Stimulated activated CD8-positive, alpha-beta memory T cell treated with anti-CD3 and anti-CD28 coated beads, Interleukin-7, amount 100 ng/mL, for 24 hours (primary cell): ENCODE measurements at regions not wholly inside any gene's neighbourhood (a gene's known extent, or its start where the extent isn't known, plus 50 kb on each side); places are given as distances from the start of the nearest gene placed in this dataset.
"Not testable (repeated sequence)": the region's sequence is repeated elsewhere in the genome, so short reads cannot be mapped to it uniquely, and the experiment has no call there.

ENCODE experiments used
- DNase-seq: peaks from one replicate; pipeline ENCODE4 v3.0.0-alpha.2; 2020; ENCODE audit warnings: low read depth

DNA sequence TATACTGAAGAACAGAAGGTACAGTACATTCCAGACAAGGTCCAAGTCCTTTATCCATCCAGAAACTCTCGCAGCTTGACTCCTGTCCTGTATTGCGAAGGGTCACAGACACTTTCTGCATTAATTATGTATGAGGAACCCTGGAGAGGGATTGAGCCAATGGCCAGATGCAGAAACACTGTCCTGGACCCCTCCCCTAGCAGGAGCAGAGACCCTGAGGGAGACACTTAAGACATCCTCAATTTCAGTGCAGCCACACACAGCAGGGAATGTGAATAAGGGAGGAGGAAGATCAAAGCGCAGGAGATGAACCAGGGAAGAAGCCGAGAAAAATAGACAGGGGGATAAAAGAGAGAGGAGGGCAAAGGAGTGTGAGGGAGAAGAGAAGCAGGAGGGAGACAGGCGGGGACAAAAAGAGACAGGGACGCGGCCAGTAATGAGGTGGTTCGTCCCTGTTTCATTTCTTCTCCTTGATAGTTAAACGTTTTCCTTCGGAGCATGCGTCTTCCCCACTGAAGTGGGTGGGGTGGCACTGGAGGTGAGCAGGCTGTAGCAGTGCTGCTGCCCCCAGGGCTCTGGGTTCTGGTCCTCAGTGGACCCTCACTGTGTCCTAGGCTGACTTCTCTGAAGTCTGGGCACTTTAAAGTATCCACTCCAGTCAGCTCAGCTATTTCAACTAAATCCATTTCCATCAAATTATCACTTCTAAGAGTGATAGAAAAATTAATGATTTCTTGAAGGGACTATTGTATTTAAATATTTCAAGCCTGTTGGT lies 356.4 kb upstream of the NOCT start:
- DNase-seq = no peak

DNA sequence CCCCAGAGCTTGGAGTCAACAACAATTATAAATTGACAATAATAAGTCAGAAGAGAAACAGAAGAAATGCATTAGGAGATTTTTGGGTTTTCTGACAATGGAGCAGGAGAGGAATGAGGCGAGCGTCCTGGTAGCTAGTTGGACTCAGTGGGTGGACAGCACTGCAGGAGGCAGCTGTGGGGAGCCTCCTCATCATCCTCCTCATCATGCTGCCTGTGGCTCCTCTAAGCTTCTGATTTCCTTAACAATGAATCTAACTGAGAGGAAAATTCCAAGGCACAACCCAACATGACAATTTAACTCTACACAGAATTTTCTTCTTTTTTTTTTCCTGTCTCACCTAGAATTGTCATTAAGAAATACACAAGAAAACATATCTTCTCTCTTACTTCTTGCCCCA lies 357.1 kb upstream of the NOCT start:
- no peak for DNase-seq

DNA sequence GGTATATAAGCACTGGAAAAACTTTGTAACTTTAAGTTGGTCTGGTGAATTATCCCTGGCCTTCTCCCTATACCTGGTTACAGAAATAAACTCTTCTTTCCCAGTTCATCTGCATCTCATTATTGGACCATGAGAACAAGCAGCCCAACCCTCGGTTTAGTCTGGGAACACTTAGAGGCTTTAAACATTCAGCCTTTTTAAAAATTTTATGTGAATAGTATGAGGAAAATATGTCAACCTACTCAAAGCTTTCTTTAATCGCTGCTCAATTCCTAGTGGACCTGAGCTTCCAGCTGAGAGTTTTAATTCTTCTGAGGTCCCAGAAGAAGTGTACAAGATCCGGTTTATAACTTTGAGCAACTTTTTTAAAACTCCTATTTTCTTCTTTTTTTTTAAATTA lies 358.6 kb upstream of the NOCT start:
- DNase-seq = no peak

DNA sequence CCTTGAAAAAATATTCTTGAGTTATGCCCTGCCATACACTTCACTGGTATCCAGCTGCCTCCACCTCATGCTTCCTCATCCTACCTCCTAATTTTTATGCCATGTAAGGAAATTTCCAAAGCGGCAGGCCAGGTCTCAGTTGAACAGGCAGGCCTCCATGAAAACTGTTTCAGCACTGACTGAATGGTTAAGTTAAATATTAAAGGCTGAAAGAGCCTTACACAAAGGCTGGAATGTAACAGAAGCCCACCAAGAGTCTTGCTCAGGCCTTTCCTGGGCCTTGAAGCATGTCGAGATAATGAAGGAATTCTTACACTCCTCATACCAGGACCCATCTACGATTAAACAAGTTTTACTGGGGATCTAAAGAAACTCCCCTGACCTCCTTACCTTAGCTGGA lies 359.6 kb upstream of the NOCT start:
- no peak for DNase-seq

DNA sequence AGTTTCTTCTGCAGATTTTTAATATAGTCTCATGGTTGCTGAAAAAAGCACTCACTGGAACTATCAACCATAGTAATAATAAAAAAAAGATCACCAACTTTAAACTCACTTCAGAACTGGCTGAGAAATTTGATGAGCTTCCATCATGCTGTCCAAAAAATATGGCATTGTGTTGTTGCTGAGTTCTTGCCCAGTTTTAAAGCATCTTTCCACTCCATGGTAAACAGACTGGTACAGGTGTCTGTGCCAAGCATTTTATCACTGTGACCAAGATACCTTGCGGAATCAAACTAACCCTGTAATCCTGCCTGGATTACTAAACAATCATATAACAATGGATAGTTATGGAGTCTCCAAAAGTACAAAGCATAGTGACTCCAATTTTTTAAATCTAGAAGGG lies 360.3 kb upstream of the NOCT start:
- no peak for DNase-seq

DNA sequence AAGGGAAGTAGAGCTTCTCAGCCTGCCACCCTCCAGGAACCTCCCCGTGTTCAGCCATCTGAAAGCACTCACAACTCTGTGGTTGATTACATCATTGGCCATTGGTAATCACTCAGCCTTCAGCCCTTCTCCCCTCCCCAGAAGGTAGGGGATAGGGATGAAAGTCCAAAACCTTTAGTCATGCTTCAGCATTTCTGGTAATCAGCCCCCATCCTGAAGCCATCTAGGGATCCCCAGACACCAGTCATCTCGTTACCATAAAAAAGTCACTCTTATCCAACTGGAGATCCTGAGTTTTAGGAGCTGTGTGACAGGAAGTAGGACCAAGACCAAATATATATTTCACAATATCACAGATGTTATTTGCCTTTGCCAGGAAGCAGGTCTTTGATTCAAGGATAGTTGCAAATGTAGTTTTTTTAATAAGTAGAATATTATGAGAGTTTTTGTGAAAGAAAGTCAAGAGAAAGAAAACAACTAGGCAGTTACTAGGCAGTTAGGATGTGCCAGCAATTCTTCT lies 364.6 kb upstream of the NOCT start:
- no peak for DNase-seq

DNA sequence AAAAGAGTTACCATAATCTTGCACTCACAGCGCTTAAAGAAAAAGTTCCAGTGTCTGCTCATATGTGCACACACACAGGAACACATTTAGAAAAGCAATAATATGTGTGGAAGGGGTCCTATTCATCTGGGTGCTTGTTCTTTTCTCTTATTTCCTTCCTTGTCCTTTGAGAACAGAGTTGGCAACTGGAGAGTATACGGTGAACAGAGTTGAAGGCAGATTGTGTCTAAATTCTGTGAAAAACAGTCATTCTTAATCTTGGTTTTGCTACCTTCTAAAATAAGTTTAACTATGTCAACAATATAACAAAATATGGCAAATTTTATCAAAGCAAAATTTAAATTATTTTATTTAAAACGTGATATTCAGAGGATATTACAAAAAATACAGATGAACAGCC lies 365.1 kb upstream of the NOCT start:
- DNase-seq = no peak

DNA sequence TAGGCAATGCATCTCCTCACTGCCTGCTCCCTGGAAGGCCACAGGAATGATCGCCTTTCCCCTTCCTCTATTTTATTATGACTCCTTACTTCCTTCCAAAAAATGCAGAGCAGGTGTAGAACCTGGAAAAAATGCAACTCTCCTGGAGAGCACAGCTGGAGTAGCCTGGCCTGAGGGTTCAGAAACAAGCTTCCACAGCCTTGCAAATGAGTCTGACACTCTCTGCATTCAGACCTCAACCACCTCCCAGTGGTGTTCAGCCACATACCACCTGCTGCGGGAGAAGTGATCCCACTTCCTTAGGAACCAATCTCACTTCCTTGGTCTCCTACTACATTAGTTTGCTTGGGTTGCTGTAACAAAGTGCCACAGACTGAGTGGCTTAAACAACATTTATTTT lies 368.1 kb upstream of the NOCT start:
- no peak for DNase-seq

DNA sequence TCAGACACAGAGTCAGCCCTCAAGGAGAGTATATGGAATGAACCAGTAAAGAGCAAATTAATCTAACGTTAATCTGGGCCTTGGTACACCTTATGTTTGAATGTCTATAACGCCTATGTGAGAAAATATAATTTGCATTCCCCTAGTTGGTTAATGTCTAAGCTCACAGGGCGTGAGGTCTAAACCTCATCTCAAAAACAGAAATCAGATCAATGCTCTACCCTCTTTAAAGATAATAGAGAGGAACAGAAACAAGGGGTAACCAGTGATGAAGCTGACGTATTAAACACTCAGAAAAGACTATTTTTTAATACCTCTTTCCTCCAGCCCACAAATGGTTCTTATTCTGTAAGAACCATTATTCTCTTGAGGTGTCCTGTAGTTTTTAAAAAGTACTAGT lies 369.2 kb upstream of the NOCT start:
- DNase-seq = no peak

DNA sequence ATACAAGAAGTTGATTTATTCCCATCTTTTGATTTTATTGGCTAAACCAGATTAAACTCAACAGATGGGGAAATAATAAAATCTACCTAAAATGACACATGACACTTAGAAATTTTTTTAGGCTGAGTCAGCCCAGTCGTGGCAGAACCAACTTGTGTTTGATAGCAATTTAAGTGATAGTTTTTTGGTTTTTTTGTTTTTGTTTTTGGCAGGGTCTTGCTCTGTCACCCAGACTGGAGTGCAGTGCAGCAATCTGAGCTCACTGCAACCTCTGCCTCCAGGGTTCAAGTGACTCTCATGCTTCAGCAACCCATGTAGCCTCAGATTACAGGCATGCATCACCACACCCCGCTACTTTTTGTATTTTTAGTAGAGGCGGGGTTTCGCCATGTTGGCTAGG lies 370.3 kb upstream of the NOCT start:
- DNase-seq = no peak

DNA sequence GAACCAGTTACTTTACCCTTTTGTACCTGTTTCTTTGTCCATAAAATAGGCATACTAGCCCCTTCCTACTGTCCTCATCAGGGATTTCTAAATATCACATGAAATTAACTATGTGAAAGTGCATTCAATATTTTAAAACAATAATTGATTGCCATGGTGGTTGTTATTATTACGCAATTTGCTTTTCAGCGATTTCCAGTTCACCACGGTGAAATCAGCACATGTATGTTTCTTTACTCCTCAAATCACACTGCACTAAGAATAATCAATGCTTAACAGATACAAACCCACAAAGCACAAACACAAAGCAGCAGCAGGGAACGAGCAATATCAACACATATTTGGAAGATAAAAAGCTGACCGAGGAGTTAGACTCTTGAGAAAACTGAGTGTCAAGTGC lies 371.3 kb upstream of the NOCT start:
- DNase-seq = no peak

DNA sequence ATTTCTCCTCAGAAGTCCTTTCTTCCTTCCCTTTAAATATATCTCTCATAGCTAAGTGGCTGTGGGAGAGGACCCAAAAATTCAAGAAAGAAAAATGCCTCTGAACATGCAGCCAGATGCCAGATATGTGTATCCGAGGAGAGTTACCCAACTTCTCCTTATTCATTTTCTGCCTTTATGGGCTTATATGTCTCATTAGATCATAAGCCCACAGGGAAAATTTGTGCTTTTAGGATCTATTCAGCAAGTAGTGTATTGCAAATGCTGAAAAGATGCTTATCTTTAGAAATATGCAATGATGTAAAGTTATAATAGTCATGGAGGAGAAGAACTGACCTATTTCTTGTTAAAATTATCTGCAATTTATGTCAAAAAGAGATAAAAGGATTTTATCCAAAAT lies 371.8 kb upstream of the NOCT start:
- DNase-seq = no peak

DNA sequence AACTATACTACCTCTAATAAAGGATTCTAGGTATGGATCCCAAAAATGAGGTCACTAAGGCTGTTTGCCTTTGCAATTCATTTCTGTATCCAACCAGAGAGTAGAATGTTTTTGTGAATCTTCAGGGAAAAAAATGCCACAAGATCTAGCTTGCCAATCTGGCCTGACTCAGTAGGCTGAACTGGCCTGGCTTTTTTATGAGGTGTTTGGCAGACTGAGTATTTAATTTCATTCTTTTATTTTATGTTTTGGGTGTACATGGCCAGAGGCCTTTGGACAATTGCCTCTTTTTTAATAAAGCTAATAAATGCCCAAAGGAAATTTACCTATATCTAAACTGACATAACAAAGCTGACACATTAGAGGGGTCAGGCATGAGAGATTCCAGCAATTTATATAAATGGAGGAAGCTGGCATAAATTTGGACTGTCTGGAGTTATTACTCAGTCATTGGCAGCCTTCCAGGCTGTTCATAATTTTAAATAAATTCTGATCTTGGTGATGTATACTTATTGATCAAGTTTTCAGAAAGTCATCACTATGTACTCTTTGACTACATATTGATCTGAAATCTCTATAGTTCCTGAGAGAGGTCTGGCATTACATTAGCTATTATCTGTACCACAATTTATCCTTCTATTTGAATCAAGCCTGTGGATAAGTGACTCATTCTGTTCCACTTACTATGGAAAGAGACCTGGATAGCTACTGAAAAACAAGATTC lies 376.4 kb upstream of the NOCT start:
- DNase-seq = no peak

DNA sequence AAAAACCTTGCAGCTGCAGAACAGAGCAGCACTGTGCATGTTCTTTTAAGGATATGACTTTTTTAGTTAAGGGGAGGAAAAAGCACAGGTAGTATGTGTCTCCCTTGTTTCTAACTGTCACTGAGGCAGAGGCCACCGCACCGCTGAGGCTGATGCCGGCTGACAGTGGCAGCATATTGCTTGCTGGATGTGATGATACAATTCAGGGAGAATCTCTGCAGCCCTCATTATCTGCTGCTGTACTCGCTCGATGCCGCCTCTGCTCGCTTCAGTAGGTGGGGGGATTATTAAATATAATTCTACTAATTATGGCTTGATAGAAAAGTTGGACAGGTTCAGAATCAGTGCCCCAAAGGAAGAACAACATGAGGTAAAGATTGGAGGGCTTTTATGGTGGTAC lies 378.8 kb upstream of the NOCT start:
- no peak for DNase-seq

DNA sequence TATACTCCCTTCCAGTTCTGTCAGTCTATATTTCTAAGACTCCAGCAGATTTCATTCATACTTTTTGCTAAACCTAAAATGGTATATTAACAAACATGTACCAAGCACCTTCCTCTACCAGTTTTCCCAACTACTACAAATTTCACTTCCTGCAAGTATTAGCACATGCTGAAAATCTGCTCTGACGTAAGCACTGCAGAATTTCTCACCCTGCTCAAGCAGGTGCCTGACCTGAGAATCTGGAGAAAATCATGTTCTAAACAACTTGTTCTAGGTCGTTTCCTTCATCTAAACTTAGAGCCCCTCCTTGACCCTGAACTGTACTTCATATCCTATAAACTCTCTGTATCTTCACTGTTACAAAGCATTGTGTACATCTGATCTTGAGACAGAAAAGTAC lies 380.7 kb upstream of the NOCT start:
- DNase-seq = no peak

DNA sequence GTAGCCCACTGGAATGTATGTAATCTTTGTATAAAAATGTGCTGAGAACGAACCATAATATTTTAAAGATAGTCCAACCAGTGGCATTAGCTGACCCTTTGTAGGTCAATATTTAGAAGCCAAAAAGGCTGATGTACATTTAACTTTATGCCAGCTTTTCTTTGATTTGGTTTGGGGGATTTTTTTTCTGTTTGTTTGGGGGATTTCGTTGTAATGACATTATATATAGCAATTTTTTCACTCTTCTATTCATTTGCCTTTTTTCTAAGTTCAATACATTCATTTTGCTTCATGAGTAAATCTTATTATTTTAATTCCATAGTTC lies 382.0 kb upstream of the NOCT start:
- no peak for DNase-seq

DNA sequence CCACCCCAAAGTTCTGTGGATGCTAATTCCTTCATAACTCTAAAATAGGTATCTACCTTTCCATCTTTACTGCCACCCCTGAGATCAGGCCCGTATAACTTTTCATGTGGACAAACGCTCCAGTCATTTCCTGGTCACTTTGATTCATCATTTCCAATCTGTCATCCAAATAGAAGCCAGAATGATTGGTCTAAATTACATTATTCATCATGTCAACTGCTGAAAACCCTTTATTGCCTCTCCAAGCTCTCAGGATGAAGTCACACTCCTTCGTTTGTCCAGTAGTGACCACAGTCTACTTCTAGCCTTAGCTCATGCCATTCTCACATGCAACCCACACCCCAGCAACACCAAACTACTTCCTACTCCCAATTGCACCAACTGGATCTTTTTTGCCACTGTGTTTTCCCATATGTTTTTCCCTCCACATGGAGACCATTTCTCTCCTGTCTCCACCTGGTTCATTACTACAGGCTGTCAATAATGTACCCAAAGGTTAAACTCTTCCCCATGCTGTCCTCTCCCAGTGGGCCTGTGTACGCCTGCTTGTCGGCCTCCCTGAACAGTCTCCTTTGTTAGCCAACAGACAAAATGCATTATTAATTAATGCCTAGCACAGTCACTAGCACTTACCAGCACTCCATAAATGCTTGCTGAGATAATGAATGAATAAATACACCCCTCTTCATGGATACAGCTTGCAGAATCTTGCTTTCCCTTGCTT lies 382.6 kb upstream of the NOCT start:
- DNase-seq = no peak

DNA sequence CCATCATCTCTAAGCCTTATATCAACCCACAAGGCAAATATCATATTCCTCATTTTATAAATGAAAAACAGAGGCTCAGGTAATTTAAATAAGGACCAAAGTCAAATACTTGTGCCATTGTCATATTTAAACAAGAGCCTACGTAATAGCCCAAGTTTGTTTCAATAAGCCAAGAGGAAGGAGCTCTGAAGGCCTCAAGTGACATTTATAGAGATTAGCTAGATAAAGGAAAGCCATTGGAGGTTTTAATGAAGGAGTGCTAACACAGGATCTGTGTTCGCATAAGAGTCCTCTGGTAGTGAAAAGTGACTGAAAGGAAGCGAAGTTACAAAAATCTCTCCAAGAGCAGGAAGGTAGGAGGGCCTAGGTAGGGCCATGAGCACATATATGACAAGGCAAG lies 384.9 kb upstream of the NOCT start:
- no peak for DNase-seq

DNA sequence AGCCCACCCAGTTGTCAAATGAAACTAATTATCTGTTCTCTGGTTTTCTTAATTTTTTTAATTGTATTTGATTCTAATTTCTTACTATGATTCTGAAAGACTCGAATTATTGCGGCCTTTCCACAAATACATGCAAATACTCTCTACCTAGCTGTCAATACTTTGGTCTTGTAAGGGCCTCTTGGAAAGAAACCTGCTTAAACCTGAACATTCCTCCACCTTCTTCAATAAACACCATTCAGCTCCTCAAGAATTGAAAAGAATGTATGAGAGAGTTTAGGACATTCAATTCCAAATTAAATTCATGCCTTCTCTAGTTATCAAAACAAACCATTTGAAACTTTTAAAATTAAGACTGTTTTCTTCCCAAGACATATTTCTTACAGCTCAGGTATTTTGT lies 385.9 kb upstream of the NOCT start:
- no peak for DNase-seq

DNA sequence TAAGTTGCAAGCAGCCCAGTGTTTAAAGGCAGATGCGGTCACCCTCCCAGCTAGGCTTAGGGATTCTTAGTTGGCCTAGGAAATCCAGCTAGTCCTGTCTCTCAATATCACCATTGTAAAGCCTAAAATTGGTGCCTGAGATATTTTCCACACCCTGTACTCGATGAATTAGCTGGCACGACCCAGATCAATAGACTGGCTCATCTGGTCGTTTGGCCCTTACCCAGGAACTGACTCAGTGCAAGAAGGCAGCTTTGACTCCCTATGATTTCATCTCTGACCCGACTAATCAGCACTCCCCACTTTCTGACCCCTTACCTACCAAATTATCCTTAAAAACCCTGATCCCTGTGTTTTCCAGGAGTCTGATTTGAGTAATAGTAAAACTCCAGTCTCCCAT lies 384.9 kb upstream of the SLC7A11 start:
- DNase-seq = no peak

DNA sequence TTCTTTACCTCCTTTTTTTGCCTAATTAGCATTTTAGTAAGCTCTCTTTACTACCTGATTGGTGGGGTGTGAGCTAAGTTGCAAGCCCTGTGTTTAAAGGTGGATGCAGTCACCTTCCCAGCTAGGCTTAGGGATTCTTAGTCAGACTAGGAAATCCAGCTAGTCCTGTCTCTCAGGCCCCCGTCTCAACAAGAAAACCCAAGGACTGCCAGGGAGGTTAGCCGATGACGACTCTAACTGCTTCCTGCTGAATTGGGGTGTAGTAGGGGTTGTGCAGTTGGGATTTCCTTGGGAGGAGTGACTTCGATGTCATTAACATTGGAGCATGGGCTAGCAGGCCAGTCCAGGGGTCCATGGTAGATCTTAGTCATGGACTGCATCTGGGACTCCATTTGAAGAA lies 380.2 kb upstream of the SLC7A11 start:
- not testable (repeated sequence) for DNase-seq

DNA sequence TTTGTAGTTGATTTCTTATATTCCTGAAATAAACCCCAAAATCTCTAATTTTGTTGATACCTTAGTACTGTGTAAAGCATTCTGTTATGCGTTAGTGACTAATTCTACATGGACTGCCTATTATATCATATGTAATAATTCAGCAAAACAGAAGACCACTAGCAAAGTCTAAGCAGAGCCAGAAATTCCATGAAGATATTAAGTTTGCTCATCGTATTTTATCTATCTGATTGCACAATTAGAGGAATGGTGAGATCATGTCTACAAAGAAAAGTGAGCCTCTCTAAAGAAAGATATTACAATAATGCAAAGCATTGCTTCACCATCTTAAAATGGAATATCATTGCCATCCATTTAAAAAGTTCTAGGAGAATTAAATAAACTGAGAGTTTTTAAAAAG lies 374.6 kb upstream of the SLC7A11 start:
- DNase-seq = no peak
